HG03103 (cell line): ENCODE measurements at regions not wholly inside any gene's neighbourhood (a gene's known extent, or its start where the extent isn't known, plus 50 kb on each side); places are given as distances from the start of the nearest gene placed in this dataset.

Experiments used
- ATAC-seq: cut with Tn5 transposase; IDR thresholded peaks from one replicate; pipeline ENCODE4 v1.9.1; 2021; ENCODE audit warnings: low read depth; ENCODE audit not compliant: unreplicated experiment

DNA sequence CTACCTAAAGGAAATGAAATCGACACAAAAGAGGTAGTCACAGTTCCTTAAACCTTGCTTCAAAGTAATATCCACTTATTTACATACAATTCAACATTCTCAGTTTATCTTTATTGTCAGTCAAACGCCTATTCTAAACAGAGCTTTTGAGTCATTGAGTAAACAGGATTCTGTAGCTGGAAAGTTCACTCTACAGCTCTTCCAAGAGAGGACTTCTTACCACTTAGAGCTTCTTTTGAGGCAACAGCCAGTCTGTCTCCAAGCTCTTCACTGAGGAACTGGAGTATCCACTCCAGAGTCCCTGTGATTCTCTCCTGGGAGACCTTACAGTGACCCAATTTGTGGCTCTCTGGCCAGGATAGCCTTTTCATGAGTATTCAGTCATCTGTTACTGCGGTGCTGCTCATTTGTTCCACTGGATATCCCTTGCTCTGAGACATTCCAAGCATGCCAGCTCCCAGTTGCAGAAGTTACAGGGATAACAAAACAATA is 210.9 kb upstream of the OSR1 start:
- ATAC-seq: no peak

DNA sequence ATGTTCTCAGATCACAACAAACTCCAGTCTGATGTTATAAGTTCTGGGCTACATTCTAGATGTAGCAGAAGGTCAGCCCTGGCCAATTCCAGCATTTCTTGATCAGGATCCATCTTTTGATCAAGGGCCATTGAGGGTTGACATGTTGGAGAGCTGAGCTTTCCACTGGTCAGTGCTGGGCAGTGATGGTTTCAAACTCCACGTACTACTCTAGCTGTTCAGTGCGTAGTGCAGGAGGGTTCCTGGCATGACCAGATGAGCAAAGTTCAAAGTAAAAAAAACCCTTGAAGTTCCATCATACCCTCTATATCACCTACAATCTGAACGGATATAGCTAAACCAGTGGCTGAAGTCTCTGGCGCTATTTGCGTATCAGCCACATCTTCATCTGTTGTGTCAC is 210.4 kb upstream of the OSR1 start:
- ATAC-seq: no peak

DNA sequence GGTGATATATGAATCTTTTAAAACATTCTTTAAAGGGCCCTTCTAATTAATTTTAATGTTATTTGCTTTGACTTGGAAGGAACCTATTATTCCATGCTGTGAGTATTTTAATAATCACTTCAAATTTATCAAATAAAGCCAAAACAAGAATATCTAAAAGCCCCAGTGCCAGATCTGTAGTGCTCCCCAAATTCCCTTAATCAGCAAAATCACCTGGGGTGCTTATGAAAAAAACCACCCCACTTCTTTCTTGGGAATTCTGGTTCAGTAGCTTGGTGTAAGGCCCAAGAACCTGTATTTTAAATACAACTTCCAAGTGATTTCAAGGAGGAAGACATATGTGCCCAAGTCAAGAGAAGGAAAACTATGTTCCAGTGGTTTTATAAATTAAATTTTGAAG is 202.4 kb upstream of the OSR1 start:
- ATAC-seq: no peak

DNA sequence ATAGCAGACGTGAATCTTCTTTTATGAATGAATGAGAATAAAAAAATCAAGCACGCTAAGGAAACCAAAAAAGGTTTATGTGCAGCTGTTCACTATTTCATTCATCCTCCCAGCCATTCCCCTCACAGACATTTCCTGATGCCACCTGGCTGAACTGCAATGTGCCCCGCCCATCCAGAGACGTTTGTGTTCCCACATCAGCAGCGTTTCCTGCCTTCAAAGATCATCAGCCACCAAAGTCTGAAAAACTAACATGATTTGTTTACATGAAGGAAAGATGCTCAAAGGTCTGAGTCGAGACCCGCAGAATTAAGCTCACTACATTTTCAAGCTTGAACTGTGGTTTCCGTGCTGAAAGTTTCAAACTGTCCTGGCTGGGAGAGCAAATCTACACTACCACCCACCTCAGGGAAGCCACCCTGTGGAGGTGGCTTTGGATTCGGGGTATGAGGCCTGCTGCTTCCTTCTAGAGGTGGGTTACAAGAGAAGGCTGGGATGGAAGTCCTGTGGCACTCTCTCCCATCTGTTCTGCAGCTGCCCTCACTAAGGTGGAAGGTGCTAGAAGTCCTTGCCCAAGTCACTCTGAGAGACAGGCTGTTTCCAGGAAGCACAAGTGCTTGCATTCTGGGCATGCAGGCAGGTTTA is 201.3 kb upstream of the OSR1 start:
- ATAC-seq: no peak

DNA sequence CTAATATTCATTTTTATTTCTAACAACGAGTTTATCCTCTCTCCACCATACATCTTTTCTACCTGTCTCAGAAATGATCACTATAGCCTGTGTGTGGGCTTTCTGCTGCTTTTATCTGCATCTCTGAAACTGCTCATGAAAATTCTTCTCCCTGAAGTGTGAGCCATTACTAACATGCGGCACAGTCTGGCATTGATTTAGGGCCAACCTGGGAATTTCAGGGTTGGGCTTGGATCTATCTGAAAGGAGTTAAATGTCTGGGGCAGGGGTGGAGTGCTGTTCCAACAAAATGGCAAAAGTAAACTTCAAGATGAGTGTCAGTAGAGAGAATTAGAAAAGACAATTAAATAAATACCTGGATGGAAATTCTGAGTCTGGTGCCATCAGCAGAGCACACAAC is 198.2 kb upstream of the OSR1 start:
- no peak for ATAC-seq

DNA sequence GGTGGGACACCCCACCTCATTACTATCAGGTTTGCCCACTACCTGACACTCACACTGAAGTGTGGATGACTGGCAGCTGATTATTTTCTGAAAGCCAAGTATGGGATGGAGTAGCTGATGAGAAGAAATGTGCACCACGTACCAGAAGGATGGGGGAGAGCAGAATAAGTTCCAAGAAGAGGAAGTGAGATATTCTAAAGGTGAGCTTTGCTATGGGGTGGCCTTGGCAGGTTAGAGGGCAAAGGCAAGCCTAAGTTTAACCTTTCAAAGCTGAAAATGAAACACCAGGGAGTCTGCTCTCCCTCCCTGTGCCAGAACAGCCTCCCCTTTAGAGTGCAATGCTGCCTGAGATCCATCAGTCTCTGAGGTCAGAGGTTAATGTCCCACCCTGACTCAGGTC is 196.1 kb upstream of the OSR1 start:
- peak; percentile 81 for ATAC-seq

DNA sequence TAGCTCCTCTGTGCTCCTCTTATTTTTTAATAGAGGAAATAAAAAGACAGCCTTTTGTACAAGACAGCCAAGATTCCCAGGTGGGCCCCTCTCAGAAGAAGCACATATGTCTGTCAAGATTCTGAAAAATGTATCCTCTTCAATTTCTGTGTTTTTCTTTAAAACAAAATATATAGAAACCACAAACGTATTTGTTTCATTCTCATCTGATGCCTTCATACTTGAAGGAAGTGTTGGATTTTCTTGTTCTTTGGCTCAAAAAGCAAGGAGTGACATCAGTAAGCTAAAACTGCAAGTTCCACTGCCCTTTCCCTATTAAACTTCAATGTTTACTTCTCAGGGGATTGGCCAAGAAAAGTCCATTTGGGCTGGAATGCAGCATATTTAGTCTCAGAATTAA is 193.8 kb upstream of the OSR1 start:
- ATAC-seq: no peak

DNA sequence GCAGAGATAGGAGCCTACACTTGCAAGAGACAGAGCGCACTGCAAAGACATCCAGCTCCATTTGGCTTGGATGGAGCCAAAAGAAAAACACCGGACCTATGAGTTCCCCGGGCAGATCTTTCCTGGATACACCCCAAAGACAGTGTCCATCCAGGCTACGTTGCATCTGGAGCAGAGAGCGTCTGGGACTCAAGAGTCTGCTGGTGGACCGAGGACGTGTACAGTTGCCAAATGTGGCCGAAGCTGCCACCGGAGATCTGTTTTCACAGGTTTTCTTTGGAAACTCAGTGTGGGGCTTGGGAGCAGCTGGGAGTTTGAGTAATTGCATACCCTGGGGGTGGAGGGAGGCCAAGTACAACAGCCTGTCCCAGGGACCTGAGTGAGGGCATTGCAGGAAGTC is 192.3 kb upstream of the OSR1 start:
- ATAC-seq: no peak

DNA sequence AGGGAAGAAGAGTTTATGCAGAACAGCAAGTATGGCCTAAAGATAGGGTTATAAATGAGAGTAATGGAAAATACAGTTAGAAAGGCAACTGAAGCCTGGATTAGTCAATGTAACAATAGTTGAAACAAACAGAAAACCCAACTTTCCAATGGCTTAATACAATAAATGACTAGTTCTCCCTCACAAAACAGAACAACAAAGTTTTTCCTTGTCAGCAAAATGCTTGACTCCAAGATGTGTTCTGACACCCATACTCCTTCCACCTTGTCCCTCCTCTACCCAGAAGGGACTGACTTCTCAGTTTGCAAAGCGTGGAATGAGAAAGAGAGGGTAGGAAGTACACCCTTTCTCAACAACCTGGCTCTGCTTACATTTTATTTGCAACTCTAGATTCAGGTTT is 191.4 kb upstream of the OSR1 start:
- no peak for ATAC-seq

DNA sequence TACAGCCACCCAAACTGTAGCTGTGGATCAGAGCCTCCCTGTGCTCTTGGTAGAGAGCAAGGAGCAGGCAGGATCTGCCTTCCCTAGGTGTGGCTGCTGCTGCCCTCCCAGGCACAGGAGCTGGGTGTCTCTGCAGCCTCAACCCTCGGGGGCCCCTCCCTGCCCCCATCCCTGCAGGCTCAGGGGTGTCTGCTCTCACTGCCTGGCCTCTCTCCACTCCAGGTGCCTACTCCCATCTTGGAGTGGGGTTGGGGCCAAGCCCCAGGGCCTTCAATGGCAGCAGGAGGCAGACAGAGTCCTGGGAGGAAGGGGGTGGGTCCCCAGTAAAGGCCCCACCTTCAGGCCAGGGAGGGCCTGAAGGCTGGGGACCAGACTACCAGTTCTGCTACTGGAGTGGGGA is 189.7 kb upstream of the OSR1 start:
- no peak for ATAC-seq

DNA sequence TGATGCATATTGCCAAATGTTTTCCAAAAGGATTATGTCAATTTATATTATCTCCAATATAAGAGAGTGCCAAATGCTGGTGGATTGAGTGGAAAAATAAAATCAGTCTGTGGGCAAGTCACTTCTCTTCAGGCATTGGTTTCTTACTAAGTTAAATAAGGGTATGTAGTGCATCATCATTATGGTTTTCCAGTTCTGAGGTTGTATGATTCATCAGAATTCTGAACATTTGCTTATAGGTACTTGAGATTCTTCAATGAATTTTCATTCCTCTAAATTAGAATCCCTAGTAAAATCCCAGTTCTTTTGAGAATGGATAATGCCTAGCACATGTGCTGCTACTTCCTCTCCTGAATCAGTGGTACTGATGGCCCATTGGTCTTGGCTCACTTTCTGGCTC is 188.9 kb upstream of the OSR1 start:
- ATAC-seq: no peak

DNA sequence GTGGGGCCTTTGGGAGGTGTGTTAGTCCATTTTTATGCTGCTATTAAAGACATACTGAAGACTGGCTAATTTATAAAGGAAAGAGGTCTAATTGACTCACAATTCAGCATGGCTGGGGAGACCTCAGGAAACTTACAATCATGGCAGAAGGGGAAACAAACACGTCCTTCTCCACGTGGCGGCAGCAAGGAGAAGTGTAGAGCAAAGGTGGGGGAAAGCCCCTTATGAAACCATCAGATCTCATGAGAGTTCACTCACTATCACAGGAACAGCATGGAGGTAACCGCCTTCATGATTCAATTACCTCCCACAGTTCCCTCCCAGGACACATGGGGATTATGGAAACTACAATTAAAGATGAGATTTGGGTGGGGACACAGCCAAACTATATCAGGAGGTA is 187.1 kb upstream of the OSR1 start:
- no peak for ATAC-seq

DNA sequence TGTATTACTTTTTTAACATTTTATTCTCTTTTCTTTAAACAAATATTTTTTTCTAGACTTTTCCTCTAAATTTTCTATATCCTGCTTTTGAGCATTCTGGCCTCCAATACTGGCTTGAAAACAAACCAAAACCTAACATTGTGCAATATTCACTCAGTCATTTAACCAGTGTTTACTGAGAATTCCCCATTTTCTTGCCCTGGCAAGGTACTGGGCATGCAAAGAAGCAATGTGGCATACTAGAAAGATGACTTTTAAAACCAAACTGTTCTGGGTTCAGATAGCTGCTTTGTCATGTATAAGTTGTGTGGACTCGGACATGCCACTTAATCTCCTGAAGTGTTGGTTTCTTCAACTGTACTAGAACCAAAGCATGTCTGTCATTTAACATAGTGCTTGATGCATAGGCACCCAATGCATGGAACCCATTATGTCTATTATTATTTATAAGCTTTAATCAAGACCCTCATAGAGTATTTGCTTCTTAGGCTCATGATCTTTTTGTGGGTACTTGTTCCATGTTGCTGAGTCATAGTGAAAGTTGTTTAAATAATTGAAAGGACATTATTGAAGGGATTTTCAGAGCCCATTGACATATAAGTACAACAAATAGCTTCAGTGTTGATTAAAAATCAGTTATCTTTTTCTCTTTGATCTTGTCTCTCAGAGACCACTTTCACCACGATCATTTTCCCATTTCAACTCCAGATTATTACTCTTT is 185.4 kb upstream of the OSR1 start:
- ATAC-seq: no peak

DNA sequence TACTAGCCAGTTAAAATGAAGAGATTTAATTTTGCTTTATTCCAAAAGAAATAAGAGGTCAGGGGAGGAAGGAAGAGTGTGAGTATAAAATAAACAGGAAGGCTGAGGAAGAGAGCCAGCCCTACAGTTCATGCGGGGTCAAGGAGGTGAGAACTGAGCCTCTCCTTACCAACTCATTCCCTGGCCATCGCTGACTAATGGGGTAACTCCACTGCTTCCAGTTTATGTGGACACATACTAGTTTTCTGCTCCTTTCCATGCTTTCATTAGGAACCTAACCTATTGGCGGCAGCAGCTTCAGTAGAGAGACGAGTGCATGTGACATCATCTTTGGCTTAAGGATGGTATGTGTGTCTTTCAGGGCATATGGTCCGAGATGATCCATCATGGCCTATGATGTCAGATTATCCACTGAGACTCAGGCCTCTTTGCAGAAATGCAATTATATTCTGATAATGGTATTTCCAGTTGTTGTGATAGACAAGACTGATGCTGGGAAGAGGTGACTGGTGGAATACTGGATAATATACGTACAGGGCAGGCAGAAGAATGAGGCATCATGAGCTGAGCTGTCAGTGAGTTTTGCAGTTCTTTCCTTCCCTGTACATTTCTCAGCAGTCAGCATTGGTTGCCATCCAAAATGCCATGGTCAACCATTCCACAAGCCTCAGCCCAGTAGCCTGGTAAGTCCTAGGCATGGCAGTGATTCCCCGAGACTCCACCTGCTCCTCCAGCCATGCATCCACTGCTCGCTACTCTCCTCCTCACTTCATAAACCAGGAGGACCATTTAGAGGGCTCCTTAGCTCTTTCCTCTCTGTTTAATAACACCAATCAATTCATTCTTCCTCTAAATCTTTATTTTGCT is 184.6 kb upstream of the OSR1 start:
- no peak for ATAC-seq

DNA sequence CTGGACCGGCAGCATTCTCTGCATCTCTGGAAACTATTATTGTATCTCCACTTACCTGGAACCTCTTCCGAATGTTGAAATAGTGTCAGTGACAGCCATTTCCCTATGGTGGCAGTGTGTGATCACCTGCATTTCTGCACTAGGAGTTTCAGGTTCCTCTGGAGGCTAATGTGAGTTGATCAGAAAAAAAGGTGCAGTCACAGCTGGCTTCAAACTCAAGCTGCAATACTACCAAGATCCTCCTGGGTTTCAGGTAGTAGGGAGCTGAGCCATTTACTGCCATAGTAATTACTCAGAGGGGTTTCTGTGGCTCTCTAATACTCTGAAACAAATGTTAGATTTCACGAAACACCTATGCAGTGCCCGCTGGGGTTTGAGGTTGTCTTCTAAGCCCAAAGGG is 183.5 kb upstream of the OSR1 start:
- ATAC-seq: no peak

DNA sequence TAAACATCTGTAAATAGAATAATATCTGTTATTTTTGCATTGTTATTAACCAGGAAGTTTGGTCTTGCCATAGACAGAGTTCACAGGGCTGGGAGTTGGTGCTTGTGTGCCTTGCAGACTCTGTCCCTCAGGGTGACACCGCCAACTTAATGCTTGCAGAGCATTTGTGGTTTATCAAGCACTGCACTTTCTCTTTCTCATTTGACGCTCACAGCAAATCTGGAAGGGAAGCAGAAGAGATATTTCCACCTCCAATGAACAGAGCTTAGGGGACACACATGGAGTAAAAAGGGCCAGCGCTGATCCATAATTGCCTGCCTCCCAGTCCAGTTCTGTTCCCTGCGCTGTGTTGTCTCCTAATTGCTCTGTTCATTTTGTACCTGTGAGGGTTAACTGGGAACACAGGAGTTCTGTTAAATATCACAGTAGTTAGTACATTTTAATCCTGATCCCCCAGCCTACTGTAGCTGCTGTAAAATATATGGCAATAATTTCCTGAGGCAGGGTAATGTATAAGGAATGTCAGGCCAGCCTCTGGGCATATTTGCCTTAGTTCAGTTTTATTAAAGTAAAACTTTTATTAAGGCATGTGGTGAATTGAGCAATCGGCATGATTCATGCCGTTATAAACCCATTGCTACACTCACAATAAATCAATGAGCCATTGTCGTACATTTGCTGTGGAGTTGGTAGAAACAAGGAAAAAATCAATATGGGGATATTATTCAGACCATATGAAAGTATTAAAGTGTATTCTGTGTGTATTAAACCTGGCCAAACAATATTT is 182.5 kb upstream of the OSR1 start:
- no peak for ATAC-seq

DNA sequence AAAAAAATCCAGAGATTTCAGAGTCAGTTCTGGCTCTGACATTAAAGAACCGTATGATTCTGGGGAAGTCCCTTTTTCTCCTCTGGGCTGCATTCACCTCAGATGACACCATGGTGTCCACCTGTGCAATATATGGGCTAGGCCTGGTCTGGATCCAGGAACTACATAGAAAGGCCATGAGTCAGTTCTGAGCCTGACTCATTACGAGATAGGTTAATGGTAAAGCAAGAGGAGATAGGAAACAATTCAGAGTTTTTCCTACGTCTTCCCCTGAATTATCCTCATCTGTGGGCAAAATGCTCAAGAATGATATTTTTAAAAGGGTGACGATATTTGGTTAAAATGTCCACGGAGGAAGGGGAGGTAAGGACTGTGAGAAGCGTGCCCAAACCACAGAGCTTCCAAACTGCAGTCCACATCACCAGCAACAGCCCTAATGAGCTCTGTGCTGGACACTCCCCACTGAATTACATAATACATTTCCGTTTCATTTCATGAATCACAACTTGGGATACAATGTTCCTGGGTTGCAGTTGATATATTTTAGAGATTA is 180.1 kb upstream of the OSR1 start:
- no peak for ATAC-seq

DNA sequence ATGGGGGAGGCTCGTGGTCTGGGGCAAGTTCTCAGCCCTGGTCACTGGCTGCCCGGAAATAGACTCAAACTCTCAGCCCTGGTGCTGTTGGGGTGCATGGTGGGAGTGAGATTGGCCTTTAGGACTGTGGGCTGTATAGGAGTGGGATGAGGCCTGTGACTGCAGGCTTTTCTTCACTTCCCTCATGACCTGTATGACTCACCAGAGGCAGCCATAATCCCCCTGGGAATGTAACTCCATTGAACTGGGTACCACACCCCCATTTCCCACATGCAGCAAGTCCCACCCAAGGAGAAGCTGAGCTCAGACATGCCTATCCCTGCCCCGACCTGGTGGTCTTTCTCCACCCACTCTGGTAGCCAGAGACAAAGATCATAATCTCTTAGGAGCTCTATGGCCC is 177.7 kb upstream of the OSR1 start:
- no peak for ATAC-seq

DNA sequence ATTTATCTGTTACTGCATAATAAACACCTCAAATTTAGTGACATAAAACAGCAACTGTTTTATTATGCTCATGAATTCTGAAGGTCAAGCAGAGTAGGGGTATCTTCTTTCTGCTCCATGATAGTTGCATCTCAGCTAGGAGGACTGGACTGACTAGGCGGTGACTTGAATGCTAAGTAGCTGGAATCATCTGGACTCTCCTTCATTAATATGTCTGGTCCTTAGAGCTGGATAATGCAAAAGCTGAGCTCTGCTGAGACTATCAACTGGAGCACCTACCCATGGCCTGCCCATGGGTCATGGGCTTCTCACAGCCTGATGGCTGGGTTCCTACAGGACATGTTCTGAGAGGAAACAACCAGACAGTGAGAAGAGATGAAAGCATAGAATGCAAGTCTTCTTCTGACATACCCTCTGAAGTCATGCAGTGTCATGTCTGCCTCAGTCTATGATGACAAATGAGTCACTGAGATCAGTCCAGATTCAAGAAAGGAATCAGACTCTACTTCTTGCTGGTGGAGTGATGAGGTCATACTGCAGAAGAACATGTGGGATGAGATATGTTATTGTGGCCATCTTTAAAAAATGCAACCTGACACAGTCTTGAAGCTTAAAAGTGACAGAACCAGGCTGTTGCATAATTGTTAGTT is 174.2 kb upstream of the OSR1 start:
- no peak for ATAC-seq

DNA sequence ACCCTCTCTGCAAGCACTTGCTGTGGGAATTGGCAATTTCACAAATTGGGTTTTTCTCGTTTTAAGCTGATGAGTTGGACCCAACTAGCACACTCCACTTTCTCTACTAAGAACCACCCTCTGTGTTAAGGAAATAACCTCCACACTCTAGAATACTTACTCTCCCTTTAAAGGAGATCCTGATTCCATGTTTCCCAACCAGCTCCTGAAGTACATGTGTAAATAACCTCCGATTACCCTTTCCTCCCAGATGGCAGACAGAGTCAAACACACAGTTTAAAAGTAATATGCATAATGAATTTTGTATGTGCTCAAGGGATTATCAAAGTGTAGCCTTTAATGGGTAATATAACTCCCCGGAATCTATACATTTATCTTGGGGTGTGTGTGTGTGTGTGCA is 171.3 kb upstream of the OSR1 start:
- no peak for ATAC-seq
